Gastroesophageal sphincter (tissue), 3 donors: ENCODE measurements at regions not wholly inside any gene's neighbourhood (a gene's known extent, or its start where the extent isn't known, plus 50 kb on each side); places are given as distances from the start of the nearest gene placed in this dataset.

ENCODE experiments used
- POLR2AphosphoS5 ChIP-seq: sonication (generic); formaldehyde crosslinking; IDR thresholded peaks from one replicate; pipeline ENCODE4 v1.6.1; 2017; ENCODE audit warnings: antibody characterized with exemption
- TF ChIP-seq, protein P1 (sequence below), 4 experiments: fragments of 200-600 bp in 2 of 4; fragments of 450-650 bp in 2 of 4; sonication (generic) in 1 of 4; IDR thresholded peaks; one replicate each; pipeline ENCODE4 v1.5.1; 2017 to 2019; ENCODE audit warnings: antibody characterized with exemption in 4 of 4, mild to moderate bottlenecking in 2 of 4, moderate library complexity in 2 of 4

- TF ChIP-seq, protein P1, sequence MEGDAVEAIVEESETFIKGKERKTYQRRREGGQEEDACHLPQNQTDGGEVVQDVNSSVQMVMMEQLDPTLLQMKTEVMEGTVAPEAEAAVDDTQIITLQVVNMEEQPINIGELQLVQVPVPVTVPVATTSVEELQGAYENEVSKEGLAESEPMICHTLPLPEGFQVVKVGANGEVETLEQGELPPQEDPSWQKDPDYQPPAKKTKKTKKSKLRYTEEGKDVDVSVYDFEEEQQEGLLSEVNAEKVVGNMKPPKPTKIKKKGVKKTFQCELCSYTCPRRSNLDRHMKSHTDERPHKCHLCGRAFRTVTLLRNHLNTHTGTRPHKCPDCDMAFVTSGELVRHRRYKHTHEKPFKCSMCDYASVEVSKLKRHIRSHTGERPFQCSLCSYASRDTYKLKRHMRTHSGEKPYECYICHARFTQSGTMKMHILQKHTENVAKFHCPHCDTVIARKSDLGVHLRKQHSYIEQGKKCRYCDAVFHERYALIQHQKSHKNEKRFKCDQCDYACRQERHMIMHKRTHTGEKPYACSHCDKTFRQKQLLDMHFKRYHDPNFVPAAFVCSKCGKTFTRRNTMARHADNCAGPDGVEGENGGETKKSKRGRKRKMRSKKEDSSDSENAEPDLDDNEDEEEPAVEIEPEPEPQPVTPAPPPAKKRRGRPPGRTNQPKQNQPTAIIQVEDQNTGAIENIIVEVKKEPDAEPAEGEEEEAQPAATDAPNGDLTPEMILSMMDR (IDR thresholded peaks at IDR 0.05) = no peak
- no peak for TF ChIP-seq POLR2AphosphoS5
These were observed 60.6 kb upstream of the LHX5 start for GRCh38 chr12:113532292-113532691.
